Cardiac muscle cell (in vitro differentiated cells and primary cell): ENCODE measurements at regions not wholly inside any gene's neighbourhood (a gene's known extent, or its start where the extent isn't known, plus 50 kb on each side); places are given as distances from the start of the nearest gene placed in this dataset.
"Not testable (repeated sequence)": the region's sequence is repeated elsewhere in the genome, so short reads cannot be mapped to it uniquely, and the experiment has no call there.

Experiments
- DNase-seq, 2 donors: peaks; one replicate each; pipeline versions ENCODE4 v3.0.0 to v3.0.0-alpha.2; 2010 to 2017; ENCODE audit warnings: low read depth in 1 of 2, low spot score in 1 of 2
- H3K27ac ChIP-seq: fragments of 200-600 bp; sonication (generic); 2 replicates; pipeline ENCODE4 v1.5.1; 2016
- H3K27me3 ChIP-seq: fragments of 200-600 bp; sonication (generic); 2 replicates; pipeline ENCODE4 v1.6.0; 2016; ENCODE audit warnings: control low read depth
- H3K36me3 ChIP-seq: fragments of 200-600 bp; sonication (generic); 2 replicates; pipeline ENCODE4 v1.5.1; 2016; ENCODE audit warnings: control low read depth
- H3K4me1 ChIP-seq: fragments of 200-600 bp; sonication (generic); 2 replicates; pipeline ENCODE4 v1.8.1; 2017; ENCODE audit warnings: low read depth, mild to moderate bottlenecking, mixed run types
- H3K4me3 ChIP-seq: fragments of 200-600 bp; sonication (generic); 2 replicates; pipeline ENCODE4 v1.5.1; 2016; ENCODE audit warnings: mild to moderate bottlenecking
- H3K9me3 ChIP-seq: fragments of 200-600 bp; sonication (generic); 2 replicates; pipeline ENCODE4 v1.5.1; 2017; ENCODE audit warnings: low read depth, mild to moderate bottlenecking, control low read depth
- CTCF ChIP-seq: IDR thresholded peaks from 2 replicates; pipeline ENCODE4 v1.5.1; 2012; ENCODE audit warnings: low read depth, mild to moderate bottlenecking, low read length

DNA sequence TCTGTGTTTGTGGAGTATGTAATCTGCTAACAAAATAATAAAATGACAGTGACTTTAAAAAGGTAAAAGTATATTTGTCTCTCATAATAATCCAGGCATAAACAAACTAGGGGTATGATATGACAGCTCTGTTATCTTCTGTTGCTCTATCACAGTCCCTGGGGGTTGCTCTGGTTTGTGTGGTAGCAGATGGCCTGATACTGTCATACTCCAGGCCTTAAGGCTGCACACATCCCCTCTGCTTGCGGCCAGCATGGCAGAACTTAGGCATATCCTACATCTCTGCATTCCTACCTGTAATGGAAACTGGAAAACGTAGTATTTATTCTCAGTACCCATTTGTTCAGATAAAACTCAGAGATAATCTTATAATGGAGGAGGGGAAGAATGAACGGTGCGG lies 117.9 kb upstream of the HAND2 start:
- no peak for DNase-seq
- Histone ChIP-seq H3K27me3 (no peaks in the 10 kb centered on the region), H3K9me3 (no peaks in the 10 kb centered on the region), H3K36me3 (no peaks in the 10 kb centered on the region), H3K4me1 (peaks cover 33% of the 10 kb centered on the region), H3K27ac (no peak overlapping the region), H3K4me3 (no peak overlapping the region)
- TF ChIP-seq CTCF, result no peak

DNA sequence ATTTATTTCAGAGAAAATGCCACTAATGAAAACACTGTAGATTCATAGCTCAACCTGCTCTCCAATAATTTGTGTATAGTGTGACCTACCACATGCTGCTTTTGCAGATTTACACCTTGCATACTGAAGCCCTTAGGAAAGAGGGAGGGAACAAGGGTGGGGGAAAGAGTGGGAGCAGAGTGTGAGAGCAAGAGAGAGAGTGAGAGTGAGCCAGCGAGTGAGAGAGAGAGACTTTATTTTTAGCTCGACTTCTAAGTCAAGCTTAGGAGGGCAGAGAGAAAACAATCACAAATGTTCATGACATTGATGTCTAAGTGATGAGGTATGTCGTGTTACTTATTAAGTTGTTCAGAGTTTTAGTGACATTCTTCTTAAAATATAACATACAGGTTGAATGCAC lies 112.5 kb upstream of the HAND2 start:
- peaks cover 29% of the 10 kb centered on the region for H3K4me1 ChIP-seq
- H3K27ac ChIP-seq, result peak overlapping the region; percentile 64
- no peak overlapping the region for H3K4me3 ChIP-seq
- H3K9me3 ChIP-seq, result no peaks in the 10 kb centered on the region
- no peaks in the 10 kb centered on the region for H3K27me3 ChIP-seq
- DNase-seq, result peak in 1 of 2 donors; percentile 61
- TF ChIP-seq CTCF, result no peak
- H3K36me3 ChIP-seq, result no peaks in the 10 kb centered on the region

DNA sequence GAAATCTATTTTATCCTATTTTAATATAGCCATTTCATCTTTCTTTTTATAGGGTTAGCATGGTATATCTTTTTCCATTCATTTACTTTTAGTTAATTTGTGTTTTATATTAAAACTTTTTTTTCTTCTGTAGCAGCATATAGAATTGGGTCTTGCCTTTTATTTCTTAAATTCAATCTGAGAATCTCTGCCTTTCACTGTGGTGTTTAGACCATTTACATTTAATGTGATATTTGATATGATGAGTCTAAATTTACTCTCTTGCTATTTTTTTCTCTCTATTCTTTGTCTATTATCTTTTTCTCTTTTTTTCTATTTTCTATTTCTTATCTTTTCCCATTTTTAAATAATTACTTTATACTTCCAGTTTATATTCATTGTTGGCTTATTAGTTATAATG lies 105.4 kb upstream of the HAND2 start:
- Histone ChIP-seq H3K4me3 (no peak overlapping the region), H3K4me1 (no peaks in the 10 kb centered on the region), H3K27me3 (no peaks in the 10 kb centered on the region), H3K27ac (no peak overlapping the region), H3K36me3 (no peaks in the 10 kb centered on the region), H3K9me3 (no peaks in the 10 kb centered on the region)
- no peak for TF ChIP-seq CTCF
- no peak for DNase-seq

- Histone ChIP-seq H3K9me3 (no peaks in the 10 kb centered on the region), H3K27me3 (no peaks in the 10 kb centered on the region), H3K4me3 (no peak overlapping the region), H3K4me1 (no peaks in the 10 kb centered on the region), H3K36me3 (no peaks in the 10 kb centered on the region), H3K27ac (no peak overlapping the region)
- no peak for TF ChIP-seq CTCF
- DNase-seq, result no peak
Measured at GRCh38 chr4:173626277-173626676, 96.2 kb upstream of the HAND2 start.

GRCh38 chr4:173618648-173619047 lies 88.6 kb upstream of the HAND2 start:
- not testable (repeated sequence) for H3K9me3 ChIP-seq, H3K27me3 ChIP-seq, H3K36me3 ChIP-seq, DNase-seq, H3K27ac ChIP-seq, H3K4me3 ChIP-seq, H3K4me1 ChIP-seq

DNA sequence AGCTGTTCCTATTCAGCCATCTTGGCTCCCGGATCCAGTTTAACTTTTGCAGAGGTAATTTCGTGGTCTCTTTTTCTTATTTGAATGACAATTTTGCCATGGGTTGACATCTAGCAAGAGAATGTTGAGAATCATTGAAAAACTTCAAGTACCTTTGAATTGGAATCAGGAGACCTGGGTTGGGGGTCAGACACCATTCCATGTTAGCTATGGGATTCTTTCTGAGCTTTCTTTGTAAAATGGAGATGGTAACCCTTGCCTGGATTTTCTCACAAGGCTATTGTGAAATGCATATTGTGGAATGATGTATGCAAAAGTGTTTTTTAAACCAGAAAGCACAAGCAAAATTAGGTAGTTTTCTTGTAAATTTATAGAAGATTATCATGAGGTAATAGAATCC lies 79.1 kb upstream of the HAND2 start:
- Histone ChIP-seq H3K9me3 (no peaks in the 10 kb centered on the region), H3K4me1 (no peaks in the 10 kb centered on the region), H3K36me3 (no peaks in the 10 kb centered on the region), H3K27ac (no peak overlapping the region), H3K4me3 (no peak overlapping the region), H3K27me3 (no peaks in the 10 kb centered on the region)
- DNase-seq, result no peak
- no peak for TF ChIP-seq CTCF

- H3K27me3 ChIP-seq, DNase-seq, H3K4me3 ChIP-seq: not testable (repeated sequence)
Measured at GRCh38 chr4:173608632-173609031, 78.6 kb upstream of the HAND2 start.

More at GRCh38 chr4:173608632-173609031, 78.6 kb upstream of the HAND2 start:
- not testable (repeated sequence) for H3K27ac ChIP-seq, H3K9me3 ChIP-seq, H3K36me3 ChIP-seq, H3K4me1 ChIP-seq
